Colonic mucosa (tissue), 4 donors: ENCODE measurements at regions not wholly inside any gene's neighbourhood (a gene's known extent, or its start where the extent isn't known, plus 50 kb on each side); places are given as distances from the start of the nearest gene placed in this dataset.

Experiments
- DNase-seq: peaks from one replicate; pipeline ENCODE4 v3.0.0-alpha.2; 2020
- H3K27ac ChIP-seq: fragments of 200-600 bp; one replicate; pipeline ENCODE4 v1.8.0; 2021
- H3K27me3 ChIP-seq: fragments of 200-600 bp; one replicate; pipeline ENCODE4 v1.8.0; 2021
- H3K36me3 ChIP-seq: fragments of 200-600 bp; one replicate; pipeline ENCODE4 v1.8.0; 2021
- H3K4me1 ChIP-seq: fragments of 200-600 bp; one replicate; pipeline ENCODE4 v1.8.0; 2021; ENCODE audit warnings: mild to moderate bottlenecking
- H3K4me3 ChIP-seq: fragments of 200-600 bp; one replicate; pipeline ENCODE4 v1.8.0; 2021
- H3K9ac ChIP-seq, 2 donors: one replicate each; pipeline ENCODE4 v1.7.0; 2013; ENCODE audit warnings: control low read depth in 2 of 2, low read depth in 2 of 2, low read length in 2 of 2
- H3K9me3 ChIP-seq: fragments of 200-600 bp; one replicate; pipeline ENCODE4 v1.8.0; 2021
- CTCF ChIP-seq: fragments of 200-600 bp; IDR thresholded peaks from one replicate; pipeline ENCODE4 v1.8.0; 2022; ENCODE audit warnings: antibody characterized with exemption, mild to moderate bottlenecking
- intact Hi-C: fragments of 100-400 bp; cut with DNase I; formaldehyde crosslinking; loops from one replicate; pipeline ENCODE4 v1.14.1; 2022
- donor health status: healthy.
- donor health status: DM: no; HTN: no; CAD: no.
- donor health status: DM: no; HTN: no; CAD: no.

- Histone ChIP-seq H3K27ac (no peak overlapping the region), H3K4me3 (no peak overlapping the region), H3K9ac (no peak overlapping the region), H3K36me3 (no peaks in the 10 kb centered on the region), H3K9me3 (no peaks in the 10 kb centered on the region), H3K4me1 (no peaks in the 10 kb centered on the region), H3K27me3 (no peaks in the 10 kb centered on the region)
- intact Hi-C loops, result no loop called here
- TF ChIP-seq CTCF, result no peak
- DNase-seq, result no peak
Measured at GRCh38 chr11:70829134-70829885, 423.1 kb downstream of the SHANK2 start.

GRCh38 chr11:70829886-70830272 lies 422.5 kb downstream of the SHANK2 start:
- Histone ChIP-seq H3K27ac (no peak overlapping the region), H3K4me1 (no peaks in the 10 kb centered on the region), H3K27me3 (no peaks in the 10 kb centered on the region), H3K36me3 (no peaks in the 10 kb centered on the region), H3K9ac (no peak overlapping the region), H3K9me3 (no peaks in the 10 kb centered on the region), H3K4me3 (no peak overlapping the region)
- TF ChIP-seq CTCF, result no peak
- intact Hi-C loops, result no loop called here
- DNase-seq, result no peak

- H3K9ac ChIP-seq, result no peak overlapping the region
- DNase-seq, result no peak
- H3K9me3 ChIP-seq, result no peaks in the 10 kb centered on the region
- TF ChIP-seq CTCF, result no peak
- H3K27ac ChIP-seq, result no peak overlapping the region
- H3K4me3 ChIP-seq, result no peak overlapping the region
- no peaks in the 10 kb centered on the region for H3K27me3 ChIP-seq
- no peaks in the 10 kb centered on the region for H3K4me1 ChIP-seq
- H3K36me3 ChIP-seq, result no peaks in the 10 kb centered on the region
- intact Hi-C loops, result no loop called here
Measured at GRCh38 chr11:70833011-70833410, 419.4 kb downstream of the SHANK2 start.

GRCh38 chr11:70833554-70833953 lies 418.8 kb downstream of the SHANK2 start:
- H3K9ac ChIP-seq, result no peak overlapping the region
- no peaks in the 10 kb centered on the region for H3K36me3 ChIP-seq
- H3K27ac ChIP-seq, result no peak overlapping the region
- intact Hi-C loops, result no loop called here
- no peak overlapping the region for H3K4me3 ChIP-seq
- TF ChIP-seq CTCF, result no peak
- no peaks in the 10 kb centered on the region for H3K27me3 ChIP-seq
- H3K9me3 ChIP-seq, result no peaks in the 10 kb centered on the region
- H3K4me1 ChIP-seq, result no peaks in the 10 kb centered on the region
- no peak for DNase-seq

- DNase-seq, result no peak
- Histone ChIP-seq H3K4me3 (no peak overlapping the region), H3K27ac (no peak overlapping the region), H3K9ac (no peak overlapping the region), H3K9me3 (no peaks in the 10 kb centered on the region), H3K27me3 (no peaks in the 10 kb centered on the region), H3K4me1 (no peaks in the 10 kb centered on the region), H3K36me3 (no peaks in the 10 kb centered on the region)
- intact Hi-C loops, result no loop called here
- TF ChIP-seq CTCF, result no peak
Measured at GRCh38 chr11:70834277-70834940, 418.0 kb downstream of the SHANK2 start.
